C4-2B (cell line): ENCODE measurements at regions not wholly inside any gene's neighbourhood (a gene's known extent, or its start where the extent isn't known, plus 50 kb on each side); places are given as distances from the start of the nearest gene placed in this dataset.

Experiments
- ZFX ChIP-seq: fragments of 450-650 bp; IDR thresholded peaks from 2 replicates; pipeline ENCODE4 v1.6.1; 2017
- TF ChIP-seq, protein P1 (sequence below): fragments of 450-650 bp; conservative IDR thresholded peaks from 2 replicates; pipeline ENCODE4 v1.5.1; 2017; ENCODE audit warnings: mild to moderate bottlenecking

DNA sequence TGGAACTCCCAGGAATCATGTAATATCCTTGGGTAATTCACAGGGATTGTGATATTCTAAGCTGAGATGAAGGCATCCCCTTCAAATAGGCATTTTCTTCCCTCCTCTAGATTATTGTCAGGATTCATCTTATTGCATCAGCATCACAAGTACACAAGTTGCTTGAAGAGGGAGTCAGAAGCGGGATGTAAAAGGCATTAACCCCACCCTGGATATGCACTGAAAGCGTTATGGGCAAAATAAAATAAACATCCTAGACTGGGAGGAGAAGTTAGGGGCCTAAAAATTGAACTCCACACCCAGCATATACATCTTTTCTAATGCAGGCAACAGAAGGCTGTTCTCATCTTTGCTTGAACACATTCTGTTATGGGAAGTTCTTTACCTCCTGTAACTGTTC, 381.2 kb downstream of the SETD4 start:
- TF ChIP-seq, protein P1, sequence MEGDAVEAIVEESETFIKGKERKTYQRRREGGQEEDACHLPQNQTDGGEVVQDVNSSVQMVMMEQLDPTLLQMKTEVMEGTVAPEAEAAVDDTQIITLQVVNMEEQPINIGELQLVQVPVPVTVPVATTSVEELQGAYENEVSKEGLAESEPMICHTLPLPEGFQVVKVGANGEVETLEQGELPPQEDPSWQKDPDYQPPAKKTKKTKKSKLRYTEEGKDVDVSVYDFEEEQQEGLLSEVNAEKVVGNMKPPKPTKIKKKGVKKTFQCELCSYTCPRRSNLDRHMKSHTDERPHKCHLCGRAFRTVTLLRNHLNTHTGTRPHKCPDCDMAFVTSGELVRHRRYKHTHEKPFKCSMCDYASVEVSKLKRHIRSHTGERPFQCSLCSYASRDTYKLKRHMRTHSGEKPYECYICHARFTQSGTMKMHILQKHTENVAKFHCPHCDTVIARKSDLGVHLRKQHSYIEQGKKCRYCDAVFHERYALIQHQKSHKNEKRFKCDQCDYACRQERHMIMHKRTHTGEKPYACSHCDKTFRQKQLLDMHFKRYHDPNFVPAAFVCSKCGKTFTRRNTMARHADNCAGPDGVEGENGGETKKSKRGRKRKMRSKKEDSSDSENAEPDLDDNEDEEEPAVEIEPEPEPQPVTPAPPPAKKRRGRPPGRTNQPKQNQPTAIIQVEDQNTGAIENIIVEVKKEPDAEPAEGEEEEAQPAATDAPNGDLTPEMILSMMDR: no peak
- no peak for TF ChIP-seq ZFX
